AG10803 (cell line): ENCODE measurements at regions not wholly inside any gene's neighbourhood (a gene's known extent, or its start where the extent isn't known, plus 50 kb on each side); places are given as distances from the start of the nearest gene placed in this dataset.

Experiments
- DNase-seq: peaks from one replicate; pipeline ENCODE4 v3.0.0; 2010; ENCODE audit warnings: low read depth
- H3K4me3 ChIP-seq: 2 replicates; pipeline ENCODE4 v1.5.1; 2011; ENCODE audit warnings: mild to moderate bottlenecking, low read length, control low read depth
- CTCF ChIP-seq: conservative IDR thresholded peaks from 2 replicates; pipeline ENCODE4 v1.5.1; 2011; ENCODE audit warnings: mild to moderate bottlenecking, low read length, control low read depth, inconsistent platforms

- no peak for TF ChIP-seq CTCF
- DNase-seq: no peak
Measured at GRCh38 chr3:45309876-45310275, 78.5 kb upstream of the LARS2 start.

DNA sequence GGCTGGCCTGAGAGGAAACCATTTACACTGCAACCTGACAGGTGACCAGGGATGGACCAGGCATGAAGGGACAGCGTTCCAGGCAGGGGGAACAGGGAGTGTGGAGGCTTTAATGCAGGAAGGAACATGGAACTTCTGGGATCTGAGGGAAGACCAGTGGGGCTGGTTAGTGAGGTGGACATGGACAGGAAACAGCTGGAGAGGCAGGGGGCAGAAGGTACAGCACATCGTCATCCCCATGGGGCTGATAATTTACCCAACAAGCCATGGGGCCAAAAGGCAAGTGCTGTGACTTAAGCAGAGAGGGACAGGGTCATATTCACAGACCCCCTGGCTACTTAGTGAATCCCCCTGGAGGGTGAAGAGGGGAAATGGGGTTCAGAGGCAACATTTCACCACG, 77.0 kb upstream of the LARS2 start:
- no peak overlapping the region for H3K4me3 ChIP-seq
- TF ChIP-seq CTCF: no peak
- DNase-seq: no peak

More at GRCh38 chr3:45309876-45310275, 78.5 kb upstream of the LARS2 start:
- no peak overlapping the region for H3K4me3 ChIP-seq

DNA sequence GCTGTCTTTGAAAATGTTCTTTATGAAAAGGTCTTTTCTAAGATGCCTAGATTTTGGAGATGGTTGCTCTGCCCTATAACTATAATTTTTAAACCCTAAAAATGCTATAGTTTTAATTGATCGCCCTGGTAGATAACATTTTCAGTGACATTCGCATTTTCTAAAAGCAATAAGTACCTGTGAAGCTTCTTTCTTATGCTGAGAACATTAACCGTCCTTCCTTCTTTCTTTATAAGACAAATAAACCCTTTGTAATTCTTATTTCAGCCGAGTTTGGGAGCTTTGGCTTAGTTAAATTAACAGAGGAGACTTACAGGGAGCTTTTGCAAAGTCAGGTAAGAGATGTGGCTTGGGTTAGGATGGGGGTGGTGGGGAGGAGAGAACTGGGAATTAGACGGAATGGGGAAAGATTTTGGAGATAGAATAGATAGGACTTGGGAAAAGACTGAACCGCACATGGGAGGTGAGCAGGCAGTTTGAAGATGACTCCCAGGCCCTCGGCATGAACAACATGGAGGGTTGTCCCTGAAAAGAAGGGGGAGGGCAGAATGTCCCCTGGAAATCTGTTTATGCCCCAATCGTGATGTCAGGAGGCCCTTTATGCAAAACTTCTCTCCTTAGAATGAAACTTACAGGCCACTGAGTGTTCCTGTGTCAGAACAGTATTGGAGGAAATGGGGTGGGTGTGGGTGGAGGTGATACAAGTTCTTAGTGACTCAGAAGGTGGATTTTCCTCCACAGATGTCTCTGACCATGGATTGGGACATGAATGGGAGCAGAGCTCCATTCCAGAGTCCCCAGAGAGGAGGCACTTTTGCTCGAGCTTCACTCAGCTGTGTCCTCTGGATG, 76.2 kb upstream of the LARS2 start:
- DNase-seq: no peak
- no peak overlapping the region for H3K4me3 ChIP-seq
- no peak for TF ChIP-seq CTCF

- DNase-seq: no peak
- no peak overlapping the region for H3K4me3 ChIP-seq
- no peak for TF ChIP-seq CTCF
Measured at GRCh38 chr3:45312836-45313493, 75.4 kb upstream of the LARS2 start.

DNA sequence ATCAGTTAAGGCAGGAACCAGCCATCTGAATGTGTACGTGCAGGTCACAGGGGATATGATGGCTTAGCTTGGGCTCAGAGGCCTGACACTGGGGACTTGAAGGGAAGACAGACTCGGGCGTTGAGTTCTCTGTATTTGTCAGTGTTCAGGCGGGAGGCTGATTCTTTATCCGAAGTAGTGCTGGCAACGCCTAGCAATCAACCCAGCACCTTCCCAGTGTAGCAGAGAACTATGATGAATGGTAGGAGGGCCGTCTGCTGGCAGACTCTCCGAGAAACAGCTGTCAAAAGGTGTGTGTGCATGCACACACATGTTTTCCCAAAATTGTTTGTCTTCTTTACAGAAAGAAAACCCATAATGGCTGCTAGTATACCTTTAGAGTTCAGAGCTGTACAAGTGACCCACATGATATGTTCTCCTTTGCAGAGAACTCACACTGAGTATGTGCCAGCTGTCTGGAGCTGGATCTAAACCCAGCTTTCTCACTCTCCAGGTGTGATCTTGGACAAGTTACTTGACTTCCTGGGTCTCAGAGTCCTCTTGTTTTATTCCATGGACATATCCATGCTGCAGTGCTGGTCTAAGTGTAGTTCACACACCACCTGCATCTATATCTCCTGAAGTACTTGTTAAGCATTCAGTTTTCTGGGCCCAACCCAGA, 74.5 kb upstream of the LARS2 start:
- TF ChIP-seq CTCF: no peak
- no peak for DNase-seq
- H3K4me3 ChIP-seq: no peak overlapping the region

DNA sequence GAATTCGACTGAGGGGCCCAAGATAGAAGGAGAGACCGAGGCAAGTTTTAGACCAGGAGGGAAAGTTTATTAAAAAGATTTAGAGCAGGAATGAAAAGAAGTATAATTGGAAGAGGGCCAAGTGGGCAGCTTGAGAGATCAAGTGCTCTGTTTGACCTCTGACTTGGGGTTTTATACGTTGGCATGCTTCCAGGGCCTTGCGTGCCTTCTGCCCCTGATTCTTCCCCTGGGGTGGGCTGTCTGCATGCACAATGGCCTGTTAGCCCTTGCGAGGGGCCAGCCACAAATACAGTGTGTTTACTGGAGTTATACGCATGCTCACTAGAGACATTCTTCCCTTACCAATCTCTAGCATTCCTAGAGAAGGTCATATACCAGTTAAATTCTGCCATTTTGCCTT, 70.7 kb upstream of the LARS2 start:
- no peak for DNase-seq
- no peak for TF ChIP-seq CTCF
- no peak overlapping the region for H3K4me3 ChIP-seq

DNA sequence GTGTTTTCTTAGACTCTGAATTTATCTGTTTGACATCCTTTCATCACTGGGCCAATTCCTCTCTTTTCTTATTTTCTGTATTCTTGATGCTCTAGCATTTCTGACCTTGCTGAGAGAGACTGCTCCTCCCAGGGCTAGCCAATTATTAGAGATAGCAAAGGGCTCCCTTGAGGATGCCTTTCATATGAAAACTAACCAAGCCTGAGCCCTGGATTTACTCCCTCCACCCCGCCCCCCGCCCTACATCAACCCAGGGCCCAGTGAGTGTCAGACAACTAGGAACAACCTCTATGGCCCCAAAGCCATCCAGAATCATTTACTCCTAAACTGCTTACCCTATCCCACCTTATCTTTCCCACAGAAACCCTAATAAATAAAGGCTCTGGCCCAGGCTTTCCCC, 69.7 kb upstream of the LARS2 start:
- no peak for DNase-seq
- TF ChIP-seq CTCF: no peak
- no peak overlapping the region for H3K4me3 ChIP-seq
